Bronchial epithelial cell (primary cell): ENCODE measurements at regions not wholly inside any gene's neighbourhood (a gene's known extent, or its start where the extent isn't known, plus 50 kb on each side); places are given as distances from the start of the nearest gene placed in this dataset.
A peak's percentile ranks its signal among the peaks of the same experiment; 100 is the strongest.

Experiments used
- DNase-seq: peaks from one replicate; pipeline ENCODE4 v3.0.0-alpha.2; 2010; ENCODE audit warnings: low read depth
- FAIRE-seq: peaks from 2 replicates; lab custom pipeline; 2011; peaks lifted over from hg19 to GRCh38; lab: Jason Lieb, UNC
- H3K27me3 ChIP-seq: 2 replicates; pipeline ENCODE4 v1.5.1; 2011; ENCODE audit warnings: low read length; ENCODE audit not compliant: control insufficient read depth, insufficient read depth
- H3K36me3 ChIP-seq: 2 replicates; pipeline ENCODE4 v1.5.1; 2011; ENCODE audit warnings: low read length; ENCODE audit not compliant: control insufficient read depth, insufficient read depth
- H3K4me3 ChIP-seq: 2 replicates; pipeline ENCODE4 v1.5.1; 2011; ENCODE audit warnings: mild to moderate bottlenecking, low read depth, low read length, control low read depth
- TF ChIP-seq, protein P1 (sequence below): IDR thresholded peaks from 2 replicates; pipeline ENCODE4 v1.5.1; 2011; ENCODE audit warnings: mild to moderate bottlenecking, moderate library complexity, low read length, control low read depth, inconsistent platforms; ENCODE audit not compliant: insufficient read depth, severe bottlenecking

DNA sequence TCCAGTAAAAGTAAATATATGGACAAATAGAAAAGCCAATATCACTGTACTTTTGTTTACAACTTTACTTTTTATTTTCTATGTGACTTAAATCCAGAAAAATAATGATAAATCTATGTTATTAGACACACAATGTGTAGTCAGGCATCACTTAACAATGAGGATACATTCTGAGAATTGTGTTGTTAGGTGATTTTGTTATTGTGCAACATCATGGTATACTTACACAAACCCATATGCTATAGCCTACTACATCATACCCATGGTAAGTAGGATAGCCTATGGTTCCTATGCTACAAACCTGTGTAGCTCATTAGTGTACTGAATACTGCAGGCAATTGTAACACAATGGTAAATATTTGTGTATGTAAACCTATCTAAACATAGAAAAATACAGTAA is 781.7 kb upstream of the GHITM start:
- no peak overlapping the region for H3K4me3 ChIP-seq
- DNase-seq (no peak), FAIRE-seq (no peak)
- H3K27me3 ChIP-seq, result no peaks in the 10 kb centered on the region
- TF ChIP-seq, protein P1, sequence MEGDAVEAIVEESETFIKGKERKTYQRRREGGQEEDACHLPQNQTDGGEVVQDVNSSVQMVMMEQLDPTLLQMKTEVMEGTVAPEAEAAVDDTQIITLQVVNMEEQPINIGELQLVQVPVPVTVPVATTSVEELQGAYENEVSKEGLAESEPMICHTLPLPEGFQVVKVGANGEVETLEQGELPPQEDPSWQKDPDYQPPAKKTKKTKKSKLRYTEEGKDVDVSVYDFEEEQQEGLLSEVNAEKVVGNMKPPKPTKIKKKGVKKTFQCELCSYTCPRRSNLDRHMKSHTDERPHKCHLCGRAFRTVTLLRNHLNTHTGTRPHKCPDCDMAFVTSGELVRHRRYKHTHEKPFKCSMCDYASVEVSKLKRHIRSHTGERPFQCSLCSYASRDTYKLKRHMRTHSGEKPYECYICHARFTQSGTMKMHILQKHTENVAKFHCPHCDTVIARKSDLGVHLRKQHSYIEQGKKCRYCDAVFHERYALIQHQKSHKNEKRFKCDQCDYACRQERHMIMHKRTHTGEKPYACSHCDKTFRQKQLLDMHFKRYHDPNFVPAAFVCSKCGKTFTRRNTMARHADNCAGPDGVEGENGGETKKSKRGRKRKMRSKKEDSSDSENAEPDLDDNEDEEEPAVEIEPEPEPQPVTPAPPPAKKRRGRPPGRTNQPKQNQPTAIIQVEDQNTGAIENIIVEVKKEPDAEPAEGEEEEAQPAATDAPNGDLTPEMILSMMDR, result no peak
- H3K36me3 ChIP-seq, result no peaks in the 10 kb centered on the region

DNA sequence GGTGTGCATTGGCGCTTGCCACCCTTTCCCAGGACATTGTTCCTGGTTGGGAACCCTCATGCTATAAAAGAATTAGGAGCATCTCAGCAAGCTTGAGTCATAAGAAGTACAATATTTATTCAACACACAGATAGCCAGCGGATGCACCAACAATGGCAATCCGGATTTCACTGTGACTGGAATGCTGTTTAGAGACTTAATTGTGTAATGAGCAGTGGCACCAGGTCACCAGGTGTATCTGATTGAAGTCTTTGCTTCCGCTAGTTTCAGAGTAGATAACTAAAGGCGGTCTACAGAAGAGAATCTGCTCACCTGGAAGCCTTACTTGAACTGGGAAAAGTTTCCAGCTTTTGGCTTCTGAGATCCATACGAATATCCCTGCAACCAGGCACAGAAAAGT is 772.3 kb upstream of the GHITM start:
- no peaks in the 10 kb centered on the region for H3K36me3 ChIP-seq
- TF ChIP-seq, protein P1, result no peak
- H3K4me3 ChIP-seq, result no peak overlapping the region
- DNase-seq (no peak), FAIRE-seq (no peak)
- no peaks in the 10 kb centered on the region for H3K27me3 ChIP-seq

GRCh38 chr10:83371696-83372490 is 767.4 kb upstream of the GHITM start:
- no peak for FAIRE-seq
- DNase-seq, result no peak
- H3K4me3 ChIP-seq, result no peak overlapping the region
- H3K27me3 ChIP-seq, result no peaks in the 10 kb centered on the region
- H3K36me3 ChIP-seq, result no peaks in the 10 kb centered on the region
- TF ChIP-seq, protein P1, result no peak

DNA sequence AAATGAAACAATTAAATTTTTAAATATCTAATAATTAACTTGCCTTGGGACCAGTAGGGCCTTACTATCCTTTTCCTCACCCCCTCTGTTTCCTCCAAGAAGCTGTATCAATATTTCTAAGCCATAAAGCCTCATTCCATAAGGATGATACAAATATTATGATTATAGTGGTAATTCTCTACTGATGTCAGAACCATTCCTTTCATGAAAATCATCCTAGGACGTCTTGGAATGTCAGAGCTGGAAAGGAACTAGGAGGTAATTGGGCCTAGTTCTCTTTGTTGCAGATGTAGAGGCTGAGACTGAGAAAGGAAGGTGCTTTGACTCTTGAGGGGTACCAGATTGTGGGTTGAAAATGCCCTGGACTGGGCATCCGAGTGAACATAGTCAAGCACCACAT is 766.7 kb upstream of the GHITM start:
- Histone ChIP-seq H3K4me3 (no peak overlapping the region), H3K36me3 (no peaks in the 10 kb centered on the region), H3K27me3 (no peaks in the 10 kb centered on the region)
- no peak for FAIRE-seq
- no peak for DNase-seq
- TF ChIP-seq, protein P1, result no peak

GRCh38 chr10:83373671-83374070 is 765.6 kb upstream of the GHITM start:
- peak; percentile 26 for DNase-seq

More at GRCh38 chr10:83373671-83374070, 765.6 kb upstream of the GHITM start:
- Histone ChIP-seq H3K27me3 (no peaks in the 10 kb centered on the region), H3K36me3 (no peaks in the 10 kb centered on the region), H3K4me3 (no peak overlapping the region)
- FAIRE-seq, result peak; percentile 55
- TF ChIP-seq, protein P1, result peak; percentile 49
